ENCODE measurements at regions not wholly inside any gene's neighbourhood (a gene's known extent, or its start where the extent isn't known, plus 50 kb on each side); places are given as distances from the start of the nearest gene placed in this dataset.

GRCh38 chr6:120774275-120774674 lies 560.0 kb downstream of the TBC1D32 start:
- TF ChIP-seq SMC3 (conservative IDR thresholded peaks at IDR 0.05; ENCODE audit: poor library complexity) (no peak), POLR2AphosphoS5 (IDR thresholded peaks at IDR 0.05) (no peak), CTCF (IDR thresholded peaks at IDR 0.05; ENCODE audit: poor library complexity, severe bottlenecking) (no peak), RAD21 (conservative IDR thresholded peaks at IDR 0.05) (no peak), EZH2 (IDR thresholded peaks at IDR 0.05; ENCODE audit: borderline replicate concordance, insufficient read depth, low read length, poor library complexity, severe bottlenecking) (no peak), MXI1 (conservative IDR thresholded peaks at IDR 0.05; ENCODE audit: poor library complexity, severe bottlenecking) (no peak)

All from neural cell (in vitro differentiated cells).